Endothelial cell of umbilical vein (primary cell): ENCODE measurements at regions not wholly inside any gene's neighbourhood (a gene's known extent, or its start where the extent isn't known, plus 50 kb on each side); places are given as distances from the start of the nearest gene placed in this dataset.

Experiments
- MYC ChIP-seq: IDR thresholded peaks from one replicate; pipeline ENCODE4 v1.6.1; 2011; ENCODE audit warnings: mild to moderate bottlenecking, low read depth, low read length
- POLR2A ChIP-seq: IDR thresholded peaks from 2 replicates; pipeline ENCODE4 v1.6.1; 2012; ENCODE audit warnings: low read depth, mild to moderate bottlenecking, control low read depth, low read length
- TF ChIP-seq, protein P1 (sequence below), 2 donors: IDR thresholded peaks; 1 replicate in 1 of 2; 2 replicates in 1 of 2; pipeline ENCODE4 v1.5.1; 2011; ENCODE audit warnings: low read length in 2 of 2, mild to moderate bottlenecking in 2 of 2, moderate library complexity in 2 of 2, control low read depth in 1 of 2, inconsistent platforms in 1 of 2, low read depth in 1 of 2; ENCODE audit not compliant: insufficient read depth in 1 of 2; ENCODE audit errors: extremely low read depth in 1 of 2

DNA sequence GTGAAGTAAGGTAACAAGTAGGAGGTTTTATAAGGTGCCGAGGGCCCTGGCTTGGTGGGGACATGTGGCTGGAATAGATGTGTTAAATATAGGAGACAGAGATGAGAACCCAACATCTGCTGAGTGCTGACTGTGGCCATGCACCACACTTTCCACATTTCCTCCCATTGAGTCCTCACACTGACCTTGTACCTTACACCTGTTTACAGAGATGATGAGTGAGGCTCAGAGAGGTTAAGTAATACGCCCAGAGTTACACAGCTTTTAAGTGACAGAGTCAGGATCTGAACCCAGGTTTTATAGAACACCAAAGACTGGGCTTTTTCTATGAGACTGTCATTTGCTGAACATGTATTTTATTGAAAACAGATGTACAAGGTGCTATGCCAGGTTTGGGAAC, 70.8 kb upstream of the LTA4H start:
- TF ChIP-seq, protein P1, sequence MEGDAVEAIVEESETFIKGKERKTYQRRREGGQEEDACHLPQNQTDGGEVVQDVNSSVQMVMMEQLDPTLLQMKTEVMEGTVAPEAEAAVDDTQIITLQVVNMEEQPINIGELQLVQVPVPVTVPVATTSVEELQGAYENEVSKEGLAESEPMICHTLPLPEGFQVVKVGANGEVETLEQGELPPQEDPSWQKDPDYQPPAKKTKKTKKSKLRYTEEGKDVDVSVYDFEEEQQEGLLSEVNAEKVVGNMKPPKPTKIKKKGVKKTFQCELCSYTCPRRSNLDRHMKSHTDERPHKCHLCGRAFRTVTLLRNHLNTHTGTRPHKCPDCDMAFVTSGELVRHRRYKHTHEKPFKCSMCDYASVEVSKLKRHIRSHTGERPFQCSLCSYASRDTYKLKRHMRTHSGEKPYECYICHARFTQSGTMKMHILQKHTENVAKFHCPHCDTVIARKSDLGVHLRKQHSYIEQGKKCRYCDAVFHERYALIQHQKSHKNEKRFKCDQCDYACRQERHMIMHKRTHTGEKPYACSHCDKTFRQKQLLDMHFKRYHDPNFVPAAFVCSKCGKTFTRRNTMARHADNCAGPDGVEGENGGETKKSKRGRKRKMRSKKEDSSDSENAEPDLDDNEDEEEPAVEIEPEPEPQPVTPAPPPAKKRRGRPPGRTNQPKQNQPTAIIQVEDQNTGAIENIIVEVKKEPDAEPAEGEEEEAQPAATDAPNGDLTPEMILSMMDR (IDR thresholded peaks at IDR 0.05; ENCODE audit: extremely low read depth in 1 of 2, insufficient read depth in 1 of 2, low read depth in 1 of 2, low read length in 2 of 2) = no peak
- TF ChIP-seq POLR2A = no peak
- TF ChIP-seq MYC = no peak
